Tibial nerve (tissue), 4 donors: ENCODE measurements at regions not wholly inside any gene's neighbourhood (a gene's known extent, or its start where the extent isn't known, plus 50 kb on each side); places are given as distances from the start of the nearest gene placed in this dataset.

ENCODE experiments used
- DNase-seq, 2 donors: peaks; one replicate each; pipeline ENCODE4 v3.0.0-alpha.2; 2019; ENCODE audit warnings: low spot score in 2 of 2
- H3K27ac ChIP-seq, 4 donors: fragments of 200-600 bp; sonication (generic) in 3 of 4; one replicate each; pipeline ENCODE4 v1.5.1; 2017 to 2019; ENCODE audit warnings: mild to moderate bottlenecking in 1 of 4
- H3K27me3 ChIP-seq, 2 donors: fragments of 200-600 bp; sonication (generic) in 1 of 2; one replicate each; pipeline versions ENCODE4 v1.5.1 to v1.6.0; 2017 to 2019
- H3K36me3 ChIP-seq, 3 donors: fragments of 200-600 bp; sonication (generic); one replicate each; pipeline ENCODE4 v1.5.1; 2018 to 2019
- H3K4me1 ChIP-seq, 4 donors: fragments of 200-600 bp; sonication (generic) in 3 of 4; one replicate each; pipeline ENCODE4 v1.5.1; 2017 to 2019
- H3K4me3 ChIP-seq, 4 donors: fragments of 200-600 bp; sonication (generic) in 3 of 4; one replicate each; pipeline ENCODE4 v1.5.1; 2017 to 2019; ENCODE audit warnings: mild to moderate bottlenecking in 1 of 4, moderate library complexity in 1 of 4
- H3K9me3 ChIP-seq, 4 donors: fragments of 200-600 bp; sonication (generic) in 3 of 4; one replicate each; pipeline ENCODE4 v1.5.1; 2017 to 2019
- EP300 ChIP-seq, 2 donors: sonication (generic); formaldehyde crosslinking; IDR thresholded peaks; one replicate each; pipeline ENCODE4 v1.6.1; 2017; ENCODE audit warnings: antibody characterized with exemption in 2 of 2, mild to moderate bottlenecking in 1 of 2
- POLR2A ChIP-seq, 2 donors: fragments of 450-650 bp; IDR thresholded peaks; one replicate each; pipeline ENCODE4 v1.6.1; 2017; ENCODE audit warnings: antibody characterized with exemption in 2 of 2, mild to moderate bottlenecking in 2 of 2, moderate library complexity in 2 of 2
- WGBS, 2 donors: methylation state at CpG; one replicate each; pipeline ENCODE4 v1.1.5; 2018; 5-methylcytosine and 5-hydroxymethylcytosine counted together
- TF ChIP-seq, protein P1 (sequence below), 5 experiments: fragments of 200-600 bp in 3 of 5; fragments of 450-650 bp in 2 of 5; sonication (generic) in 3 of 5; IDR thresholded peaks; one replicate each; pipeline ENCODE4 v1.5.1; 2016 to 2019; ENCODE audit warnings: antibody characterized with exemption in 5 of 5, mild to moderate bottlenecking in 3 of 5, moderate library complexity in 2 of 5

GRCh38 chr2:51673628-51674027, 641.7 kb upstream of the NRXN1 start:
- DNase-seq = no peak
- Histone ChIP-seq H3K27me3 (no peaks in the 10 kb centered on the region), H3K36me3 (no peaks in the 10 kb centered on the region), H3K4me1 (no peaks in the 10 kb centered on the region), H3K9me3 (no peaks in the 10 kb centered on the region), H3K4me3 (no peak overlapping the region), H3K27ac (no peak overlapping the region)
- 52 to 55% methylated on average over 1 to 2 of the region's 2 CpGs for WGBS, 2 donors
- TF ChIP-seq EP300 (IDR thresholded peaks at IDR 0.05) = no peak
- TF ChIP-seq POLR2A (IDR thresholded peaks at IDR 0.05) = no peak
- TF ChIP-seq, protein P1, sequence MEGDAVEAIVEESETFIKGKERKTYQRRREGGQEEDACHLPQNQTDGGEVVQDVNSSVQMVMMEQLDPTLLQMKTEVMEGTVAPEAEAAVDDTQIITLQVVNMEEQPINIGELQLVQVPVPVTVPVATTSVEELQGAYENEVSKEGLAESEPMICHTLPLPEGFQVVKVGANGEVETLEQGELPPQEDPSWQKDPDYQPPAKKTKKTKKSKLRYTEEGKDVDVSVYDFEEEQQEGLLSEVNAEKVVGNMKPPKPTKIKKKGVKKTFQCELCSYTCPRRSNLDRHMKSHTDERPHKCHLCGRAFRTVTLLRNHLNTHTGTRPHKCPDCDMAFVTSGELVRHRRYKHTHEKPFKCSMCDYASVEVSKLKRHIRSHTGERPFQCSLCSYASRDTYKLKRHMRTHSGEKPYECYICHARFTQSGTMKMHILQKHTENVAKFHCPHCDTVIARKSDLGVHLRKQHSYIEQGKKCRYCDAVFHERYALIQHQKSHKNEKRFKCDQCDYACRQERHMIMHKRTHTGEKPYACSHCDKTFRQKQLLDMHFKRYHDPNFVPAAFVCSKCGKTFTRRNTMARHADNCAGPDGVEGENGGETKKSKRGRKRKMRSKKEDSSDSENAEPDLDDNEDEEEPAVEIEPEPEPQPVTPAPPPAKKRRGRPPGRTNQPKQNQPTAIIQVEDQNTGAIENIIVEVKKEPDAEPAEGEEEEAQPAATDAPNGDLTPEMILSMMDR (IDR thresholded peaks at IDR 0.05) = no peak

DNA sequence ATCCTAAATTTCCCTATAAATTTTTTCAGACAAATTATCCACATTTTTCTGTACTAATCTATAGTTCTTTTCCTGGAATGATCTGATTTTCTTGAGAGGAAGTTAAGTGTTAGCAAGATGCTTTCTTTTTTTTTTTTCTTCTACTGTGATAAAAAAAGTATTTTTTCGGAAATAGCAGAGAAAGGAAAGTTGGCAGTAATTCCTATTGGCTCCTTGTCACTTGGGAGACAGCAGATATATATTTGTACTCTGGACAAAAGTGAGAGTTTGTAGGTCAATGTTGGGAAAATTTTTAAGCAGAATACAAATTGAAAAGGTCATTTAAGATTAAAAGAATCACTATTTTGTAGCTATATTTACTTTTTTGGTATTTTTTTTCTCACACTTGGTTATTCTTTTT, 635.7 kb upstream of the NRXN1 start:
- no peaks in the 10 kb centered on the region for H3K36me3 ChIP-seq
- TF ChIP-seq EP300 (IDR thresholded peaks at IDR 0.05) (no peak), POLR2A (IDR thresholded peaks at IDR 0.05) (no peak)
- TF ChIP-seq, protein P1 (IDR thresholded peaks at IDR 0.05) = no peak
- H3K27ac ChIP-seq = no peak overlapping the region
- no peaks in the 10 kb centered on the region for H3K4me1 ChIP-seq
- no peaks in the 10 kb centered on the region for H3K27me3 ChIP-seq
- WGBS, 2 donors = 15 to 16% methylated on average over 1 of the region's 1 CpG
- DNase-seq = no peak
- no peaks in the 10 kb centered on the region for H3K9me3 ChIP-seq
- no peak overlapping the region for H3K4me3 ChIP-seq

GRCh38 chr2:51662187-51662586, 630.3 kb upstream of the NRXN1 start:
- Histone ChIP-seq H3K4me3 (no peak overlapping the region), H3K4me1 (no peaks in the 10 kb centered on the region), H3K27me3 (no peaks in the 10 kb centered on the region), H3K36me3 (no peaks in the 10 kb centered on the region), H3K27ac (no peak overlapping the region), H3K9me3 (no peaks in the 10 kb centered on the region)
- WGBS, 2 donors = 72 to 73% methylated on average over 5 of the region's 5 CpGs
- TF ChIP-seq, protein P1 (IDR thresholded peaks at IDR 0.05) = no peak
- TF ChIP-seq POLR2A (IDR thresholded peaks at IDR 0.05) (no peak), EP300 (IDR thresholded peaks at IDR 0.05) (no peak)
- DNase-seq = no peak

DNA sequence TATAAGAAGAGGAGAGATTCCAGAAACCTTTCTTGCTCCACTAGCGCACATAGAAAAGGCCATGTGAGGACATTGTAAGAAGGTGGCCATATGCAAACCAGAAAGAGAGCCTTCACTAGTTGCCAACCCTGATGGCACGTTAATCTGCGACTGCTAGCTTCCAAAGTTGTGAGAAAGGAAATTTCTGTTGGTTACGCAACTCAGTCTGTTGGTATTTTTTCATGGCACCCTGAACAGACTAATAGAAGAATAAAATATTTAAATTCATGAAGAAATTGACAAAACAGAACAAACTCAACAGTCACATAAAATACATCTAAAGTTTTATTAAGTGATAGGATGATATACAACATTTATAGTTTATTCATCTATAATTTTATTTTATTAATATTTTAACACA, 625.9 kb upstream of the NRXN1 start:
- Histone ChIP-seq H3K4me3 (no peak overlapping the region), H3K27me3 (no peaks in the 10 kb centered on the region), H3K9me3 (no peaks in the 10 kb centered on the region), H3K36me3 (no peaks in the 10 kb centered on the region), H3K27ac (no peak overlapping the region), H3K4me1 (no peaks in the 10 kb centered on the region)
- TF ChIP-seq, protein P1 (IDR thresholded peaks at IDR 0.05) = no peak
- TF ChIP-seq EP300 (IDR thresholded peaks at IDR 0.05) (no peak), POLR2A (IDR thresholded peaks at IDR 0.05) (no peak)
- WGBS, 2 donors = 89 to 96% methylated on average over 4 of the region's 4 CpGs
- no peak for DNase-seq

- no peaks in the 10 kb centered on the region for H3K9me3 ChIP-seq
- TF ChIP-seq EP300 (IDR thresholded peaks at IDR 0.05) (no peak), POLR2A (IDR thresholded peaks at IDR 0.05) (no peak)
- TF ChIP-seq, protein P1 (IDR thresholded peaks at IDR 0.05) = no peak
- H3K4me3 ChIP-seq = no peak overlapping the region
- no peak overlapping the region for H3K27ac ChIP-seq
- H3K36me3 ChIP-seq = no peaks in the 10 kb centered on the region
- DNase-seq = no peak
- H3K27me3 ChIP-seq = no peaks in the 10 kb centered on the region
- H3K4me1 ChIP-seq = no peaks in the 10 kb centered on the region
These were observed 618.8 kb upstream of the NRXN1 start for GRCh38 chr2:51650769-51651168.
